AG10803 (cell line): ENCODE measurements at regions not wholly inside any gene's neighbourhood (a gene's known extent, or its start where the extent isn't known, plus 50 kb on each side); places are given as distances from the start of the nearest gene placed in this dataset.
A peak's percentile ranks its signal among the peaks of the same experiment; 100 is the strongest.

Experiments used
- DNase-seq: peaks from one replicate; pipeline ENCODE4 v3.0.0; 2010; ENCODE audit warnings: low read depth
- H3K4me3 ChIP-seq: 2 replicates; pipeline ENCODE4 v1.5.1; 2011; ENCODE audit warnings: mild to moderate bottlenecking, low read length, control low read depth
- TF ChIP-seq, protein P1 (sequence below): conservative IDR thresholded peaks from 2 replicates; pipeline ENCODE4 v1.5.1; 2011; ENCODE audit warnings: mild to moderate bottlenecking, low read length, control low read depth, inconsistent platforms

DNA sequence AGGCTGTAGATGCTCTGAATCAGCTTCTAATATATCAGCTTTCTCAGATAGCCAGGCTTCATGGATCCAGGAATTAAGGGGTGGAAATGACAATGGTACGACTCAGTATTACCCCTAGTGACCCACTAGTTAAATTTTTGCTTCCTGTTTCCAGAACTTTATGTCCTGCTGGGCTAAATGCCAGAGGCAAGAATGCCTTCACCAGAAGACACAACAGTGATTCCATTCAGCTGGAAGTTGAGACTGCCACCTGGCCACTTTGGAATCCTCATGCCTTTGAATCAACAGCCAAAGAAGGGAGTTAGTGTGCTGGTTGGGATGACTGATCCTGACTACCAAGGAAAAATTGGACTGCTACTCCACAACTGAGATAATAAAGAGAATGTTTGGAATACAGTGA is 239.1 kb downstream of the ASXL3 start:
- no peak overlapping the region for H3K4me3 ChIP-seq
- DNase-seq = peak; percentile 57
- TF ChIP-seq, protein P1, sequence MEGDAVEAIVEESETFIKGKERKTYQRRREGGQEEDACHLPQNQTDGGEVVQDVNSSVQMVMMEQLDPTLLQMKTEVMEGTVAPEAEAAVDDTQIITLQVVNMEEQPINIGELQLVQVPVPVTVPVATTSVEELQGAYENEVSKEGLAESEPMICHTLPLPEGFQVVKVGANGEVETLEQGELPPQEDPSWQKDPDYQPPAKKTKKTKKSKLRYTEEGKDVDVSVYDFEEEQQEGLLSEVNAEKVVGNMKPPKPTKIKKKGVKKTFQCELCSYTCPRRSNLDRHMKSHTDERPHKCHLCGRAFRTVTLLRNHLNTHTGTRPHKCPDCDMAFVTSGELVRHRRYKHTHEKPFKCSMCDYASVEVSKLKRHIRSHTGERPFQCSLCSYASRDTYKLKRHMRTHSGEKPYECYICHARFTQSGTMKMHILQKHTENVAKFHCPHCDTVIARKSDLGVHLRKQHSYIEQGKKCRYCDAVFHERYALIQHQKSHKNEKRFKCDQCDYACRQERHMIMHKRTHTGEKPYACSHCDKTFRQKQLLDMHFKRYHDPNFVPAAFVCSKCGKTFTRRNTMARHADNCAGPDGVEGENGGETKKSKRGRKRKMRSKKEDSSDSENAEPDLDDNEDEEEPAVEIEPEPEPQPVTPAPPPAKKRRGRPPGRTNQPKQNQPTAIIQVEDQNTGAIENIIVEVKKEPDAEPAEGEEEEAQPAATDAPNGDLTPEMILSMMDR = no peak

DNA sequence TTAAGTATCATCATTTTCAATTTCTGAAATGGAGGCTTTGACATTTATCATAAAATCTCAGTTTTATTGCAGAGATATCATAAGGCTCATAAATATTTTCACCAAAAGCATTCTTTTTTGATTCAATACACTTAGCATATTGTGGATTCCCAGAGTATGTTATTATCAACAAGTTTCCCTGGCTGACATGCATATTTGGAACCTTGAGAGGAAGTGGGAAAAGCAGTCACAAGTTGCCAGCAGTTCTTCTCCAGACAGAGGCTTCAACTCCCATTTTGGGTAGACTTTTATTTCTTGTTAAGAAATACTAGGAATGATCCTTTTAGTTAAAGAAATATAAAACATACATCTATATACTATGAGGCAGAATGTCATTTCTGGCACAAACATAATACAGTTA is 236.5 kb downstream of the ASXL3 start:
- no peak overlapping the region for H3K4me3 ChIP-seq
- TF ChIP-seq, protein P1 = no peak
- DNase-seq = no peak

DNA sequence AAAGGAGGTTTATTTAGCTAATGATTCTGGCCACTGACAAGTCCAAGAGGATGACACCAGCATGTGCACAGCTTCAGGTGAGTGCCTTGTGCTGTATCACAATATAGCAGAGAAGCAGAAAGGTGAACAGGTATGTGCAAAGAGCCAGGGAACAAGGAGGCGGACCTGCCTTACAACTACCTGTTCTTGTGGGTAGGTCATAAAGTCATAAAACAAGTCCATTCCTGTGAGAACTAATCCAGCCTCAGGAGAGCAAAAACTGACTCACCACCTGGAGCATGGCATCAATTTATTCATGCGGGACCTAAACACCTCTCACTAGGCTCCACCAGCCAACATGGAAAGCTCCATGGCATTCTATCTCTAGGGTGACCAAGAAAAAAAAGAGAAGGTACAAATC is 234.2 kb downstream of the ASXL3 start:
- no peak overlapping the region for H3K4me3 ChIP-seq
- no peak for DNase-seq
- TF ChIP-seq, protein P1 = no peak

DNA sequence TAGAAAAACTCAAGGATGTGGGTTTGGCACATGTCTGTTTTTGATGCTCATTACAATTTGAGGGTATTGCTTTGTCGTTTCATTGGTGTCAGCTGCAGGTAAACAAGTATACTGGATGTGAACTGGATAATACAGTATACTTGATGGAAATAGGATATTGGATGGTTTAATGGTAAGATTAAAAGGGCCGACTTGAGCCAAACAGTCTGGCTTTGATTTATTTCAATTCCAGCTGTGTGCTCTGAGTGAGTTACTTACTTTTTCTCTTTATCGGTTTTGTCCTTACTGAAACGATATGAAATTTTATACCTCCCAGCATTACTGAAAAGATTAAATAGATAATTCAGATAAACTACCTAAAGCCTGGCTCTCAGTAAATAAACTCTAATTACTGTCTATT is 227.6 kb downstream of the ASXL3 start:
- no peak overlapping the region for H3K4me3 ChIP-seq
- TF ChIP-seq, protein P1 = no peak
- DNase-seq = no peak

- TF ChIP-seq, protein P1 = no peak
- DNase-seq = peak; percentile 31
- H3K4me3 ChIP-seq = no peak overlapping the region
Observed at GRCh38 chr18:33804258-33804657, 226.2 kb downstream of the ASXL3 start.

- DNase-seq = no peak
- TF ChIP-seq, protein P1 = no peak
- no peak overlapping the region for H3K4me3 ChIP-seq
Observed at GRCh38 chr18:33803636-33804035, 225.6 kb downstream of the ASXL3 start.

DNA sequence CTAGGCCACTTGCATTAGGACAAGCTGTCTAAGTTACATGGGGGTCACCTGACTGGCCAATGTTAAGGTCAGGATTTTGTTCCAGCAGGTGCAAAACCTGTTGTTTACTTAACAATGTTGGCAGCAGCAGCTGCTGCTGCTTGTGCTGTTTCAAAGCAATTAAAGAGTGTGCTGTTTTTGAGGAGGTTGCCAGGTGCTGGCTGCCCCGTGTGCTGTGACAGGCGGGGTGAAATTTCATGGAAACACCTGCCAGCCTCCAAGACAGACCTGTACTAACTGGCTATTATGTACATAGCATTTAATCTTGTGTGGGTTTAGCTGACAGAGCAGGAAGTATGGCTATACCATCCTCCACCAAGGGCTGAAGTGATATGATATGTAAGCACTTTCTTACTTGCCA is 224.9 kb downstream of the ASXL3 start:
- H3K4me3 ChIP-seq = no peak overlapping the region
- DNase-seq = no peak
- TF ChIP-seq, protein P1 = no peak
